ENCODE measurements at regions not wholly inside any gene's neighbourhood (a gene's known extent, or its start where the extent isn't known, plus 50 kb on each side); places are given as distances from the start of the nearest gene placed in this dataset.

- Mint-ChIP-seq H3K27me3 (ENCODE audit: low read depth) (no peaks in the 10 kb centered on the region), H3K36me3 (ENCODE audit: low read depth) (no peaks in the 10 kb centered on the region), H3K4me1 (ENCODE audit: low read depth) (no peaks in the 10 kb centered on the region), H3K27ac (no peak overlapping the region), H3K4me3 (no peak overlapping the region), H3K9me3 (no peaks in the 10 kb centered on the region)
- no peak for DNase-seq
- CTCF ChIA-PET, result interaction anchor here (1.7 to 1.9 kb wide), 2 partner anchors 9 to 398 kb away, joined by 4 to 12 read pairs; no protein-coding TSS in a partner anchor
- intact Hi-C loops (cut with micrococcal nuclease), result no loop called here
Observed at GRCh38 chr5:87002485-87002884, 265.2 kb upstream of the RASA1 start.

GRCh38 chr5:87004101-87004500 is 263.6 kb upstream of the RASA1 start:
- CTCF ChIA-PET, result interaction anchor here (1.9 kb wide), 1 partner anchor 396 kb away, joined by 4 read pairs; no protein-coding TSS in a partner anchor
- Mint-ChIP-seq H3K36me3 (ENCODE audit: low read depth) (no peaks in the 10 kb centered on the region), H3K4me3 (no peak overlapping the region), H3K27me3 (ENCODE audit: low read depth) (no peaks in the 10 kb centered on the region), H3K9me3 (no peaks in the 10 kb centered on the region), H3K27ac (no peak overlapping the region), H3K4me1 (ENCODE audit: low read depth) (no peaks in the 10 kb centered on the region)
- intact Hi-C loops (cut with micrococcal nuclease), result no loop called here
- no peak for DNase-seq

- Mint-ChIP-seq H3K36me3 (ENCODE audit: low read depth) (no peaks in the 10 kb centered on the region), H3K27ac (no peak overlapping the region), H3K4me1 (ENCODE audit: low read depth) (no peaks in the 10 kb centered on the region), H3K4me3 (no peak overlapping the region), H3K9me3 (no peaks in the 10 kb centered on the region), H3K27me3 (ENCODE audit: low read depth) (no peaks in the 10 kb centered on the region)
- intact Hi-C loops (cut with micrococcal nuclease), result no loop called here
- CTCF ChIA-PET, result no interaction called here
- no peak for DNase-seq
Observed at GRCh38 chr5:87007737-87008136, 259.9 kb upstream of the RASA1 start.

- no peak overlapping the region for H3K4me3 Mint-ChIP-seq
- no peak for DNase-seq
- intact Hi-C loops (cut with micrococcal nuclease), result no loop called here
- no peaks in the 10 kb centered on the region for H3K9me3 Mint-ChIP-seq
- H3K27me3 Mint-ChIP-seq (ENCODE audit: low read depth), result no peaks in the 10 kb centered on the region
- no peaks in the 10 kb centered on the region for H3K36me3 Mint-ChIP-seq (ENCODE audit: low read depth)
- H3K27ac Mint-ChIP-seq, result no peak overlapping the region
- CTCF ChIA-PET, result interaction anchor here (0.6 to 1.3 kb wide), 2 partner anchors 129 to 403 kb away, joined by 3 read pairs; no protein-coding TSS in a partner anchor
- no peaks in the 10 kb centered on the region for H3K4me1 Mint-ChIP-seq (ENCODE audit: low read depth)
Observed at GRCh38 chr5:87008751-87009560, 258.7 kb upstream of the RASA1 start.

- intact Hi-C loops (cut with micrococcal nuclease), result loop anchor here (10.0 kb wide), 1 partner anchor 394 kb away; no protein-coding TSS in a partner anchor
- CTCF ChIA-PET, result interaction anchor here (0.6 to 2.6 kb wide), 5 partner anchors 8 to 1366 kb away, joined by 3 to 12 read pairs (median 6); no protein-coding TSS in a partner anchor
- no peak for DNase-seq
- Mint-ChIP-seq H3K27ac (no peak overlapping the region), H3K36me3 (ENCODE audit: low read depth) (no peaks in the 10 kb centered on the region), H3K27me3 (ENCODE audit: low read depth) (no peaks in the 10 kb centered on the region), H3K9me3 (no peaks in the 10 kb centered on the region), H3K4me3 (no peak overlapping the region), H3K4me1 (ENCODE audit: low read depth) (no peaks in the 10 kb centered on the region)
Observed at GRCh38 chr5:87010736-87011135, 256.9 kb upstream of the RASA1 start.

GRCh38 chr5:87015901-87016300 is 251.8 kb upstream of the RASA1 start:
- H3K27ac Mint-ChIP-seq, result no peak overlapping the region
- no peak for DNase-seq
- no peak overlapping the region for H3K4me3 Mint-ChIP-seq
- peaks cover 11% of the 10 kb centered on the region for H3K4me1 Mint-ChIP-seq (ENCODE audit: low read depth)
- no peaks in the 10 kb centered on the region for H3K27me3 Mint-ChIP-seq (ENCODE audit: low read depth)
- no peaks in the 10 kb centered on the region for H3K9me3 Mint-ChIP-seq
- H3K36me3 Mint-ChIP-seq (ENCODE audit: low read depth), result no peaks in the 10 kb centered on the region
- CTCF ChIA-PET, result interaction anchor here (1.0 kb wide), 1 partner anchor 49 kb away, joined by 3 read pairs; no protein-coding TSS in a partner anchor
- intact Hi-C loops (cut with micrococcal nuclease), result loop anchor here (10.0 kb wide), 1 partner anchor 389 kb away; no protein-coding TSS in a partner anchor

GRCh38 chr5:87020099-87020934 is 247.4 kb upstream of the RASA1 start:
- peak; percentile 40 for DNase-seq
- no peaks in the 10 kb centered on the region for H3K36me3 Mint-ChIP-seq (ENCODE audit: low read depth)
- H3K9me3 Mint-ChIP-seq, result peaks cover 2% of the 10 kb centered on the region
- peaks cover 16% of the 10 kb centered on the region for H3K4me1 Mint-ChIP-seq (ENCODE audit: low read depth)
- H3K27ac Mint-ChIP-seq, result no peak overlapping the region
- CTCF ChIA-PET, result interaction anchor here (0.6 kb wide), 1 partner anchor 1687 kb away, joined by 4 read pairs; no protein-coding TSS in a partner anchor
- H3K27me3 Mint-ChIP-seq (ENCODE audit: low read depth), result no peaks in the 10 kb centered on the region
- no peak overlapping the region for H3K4me3 Mint-ChIP-seq
- intact Hi-C loops (cut with micrococcal nuclease), result no loop called here

GRCh38 chr5:87022415-87022814 is 245.3 kb upstream of the RASA1 start:
- peaks cover 2% of the 10 kb centered on the region for H3K9me3 Mint-ChIP-seq
- H3K4me3 Mint-ChIP-seq, result no peak overlapping the region
- CTCF ChIA-PET, result no interaction called here
- H3K36me3 Mint-ChIP-seq (ENCODE audit: low read depth), result no peaks in the 10 kb centered on the region
- H3K27ac Mint-ChIP-seq, result no peak overlapping the region
- no peak for DNase-seq
- H3K4me1 Mint-ChIP-seq (ENCODE audit: low read depth), result peaks cover 20% of the 10 kb centered on the region
- no peaks in the 10 kb centered on the region for H3K27me3 Mint-ChIP-seq (ENCODE audit: low read depth)
- intact Hi-C loops (cut with micrococcal nuclease), result no loop called here

- no peak overlapping the region for H3K27ac Mint-ChIP-seq
- H3K4me3 Mint-ChIP-seq, result no peak overlapping the region
- peaks cover 22% of the 10 kb centered on the region for H3K4me1 Mint-ChIP-seq (ENCODE audit: low read depth)
- no peak for DNase-seq
- H3K36me3 Mint-ChIP-seq (ENCODE audit: low read depth), result no peaks in the 10 kb centered on the region
- H3K27me3 Mint-ChIP-seq (ENCODE audit: low read depth), result no peaks in the 10 kb centered on the region
- intact Hi-C loops (cut with micrococcal nuclease), result no loop called here
- CTCF ChIA-PET, result interaction anchor here (0.6 to 1.0 kb wide), 5 partner anchors 14 to 365 kb away, joined by 3 to 5 read pairs (median 3); no protein-coding TSS in a partner anchor
- H3K9me3 Mint-ChIP-seq, result peaks cover 2% of the 10 kb centered on the region
Observed at GRCh38 chr5:87027570-87027969, 240.1 kb upstream of the RASA1 start.

- H3K9me3 Mint-ChIP-seq, result no peaks in the 10 kb centered on the region
- H3K27me3 Mint-ChIP-seq (ENCODE audit: low read depth), result no peaks in the 10 kb centered on the region
- CTCF ChIA-PET, result no interaction called here
- intact Hi-C loops (cut with micrococcal nuclease), result no loop called here
- H3K36me3 Mint-ChIP-seq (ENCODE audit: low read depth), result no peaks in the 10 kb centered on the region
- no peak overlapping the region for H3K4me3 Mint-ChIP-seq
- no peak overlapping the region for H3K27ac Mint-ChIP-seq
- no peak for DNase-seq
- H3K4me1 Mint-ChIP-seq (ENCODE audit: low read depth), result peaks cover 25% of the 10 kb centered on the region
Observed at GRCh38 chr5:87029951-87030350, 237.7 kb upstream of the RASA1 start.

- no peaks in the 10 kb centered on the region for H3K36me3 Mint-ChIP-seq (ENCODE audit: low read depth)
- H3K4me1 Mint-ChIP-seq (ENCODE audit: low read depth), result peaks cover 32% of the 10 kb centered on the region
- H3K27ac Mint-ChIP-seq, result no peak overlapping the region
- intact Hi-C loops (cut with micrococcal nuclease), result no loop called here
- no peak for DNase-seq
- CTCF ChIA-PET, result interaction anchor here (0.5 kb wide), 1 partner anchor 1796 kb away, joined by 4 read pairs; no protein-coding TSS in a partner anchor
- H3K4me3 Mint-ChIP-seq, result no peak overlapping the region
- no peaks in the 10 kb centered on the region for H3K27me3 Mint-ChIP-seq (ENCODE audit: low read depth)
- H3K9me3 Mint-ChIP-seq, result no peaks in the 10 kb centered on the region
Observed at GRCh38 chr5:87030699-87031098, 237.0 kb upstream of the RASA1 start.

- CTCF ChIA-PET, result interaction anchor here (0.8 kb wide), 1 partner anchor 365 kb away, joined by 4 read pairs; no protein-coding TSS in a partner anchor
- DNase-seq, result no peak
- intact Hi-C loops (cut with micrococcal nuclease), result no loop called here
- H3K27me3 Mint-ChIP-seq (ENCODE audit: low read depth), result peaks cover 4% of the 10 kb centered on the region
- H3K27ac Mint-ChIP-seq, result no peak overlapping the region
- H3K4me1 Mint-ChIP-seq (ENCODE audit: low read depth), result peaks cover 14% of the 10 kb centered on the region
- H3K9me3 Mint-ChIP-seq, result peaks cover 3% of the 10 kb centered on the region
- H3K36me3 Mint-ChIP-seq (ENCODE audit: low read depth), result peaks cover 1% of the 10 kb centered on the region
- H3K4me3 Mint-ChIP-seq, result no peak overlapping the region
Observed at GRCh38 chr5:87034557-87034956, 233.1 kb upstream of the RASA1 start.
